ENCODE measurements at regions not wholly inside any gene's neighbourhood (a gene's known extent, or its start where the extent isn't known, plus 50 kb on each side); places are given as distances from the start of the nearest gene placed in this dataset.

DNA sequence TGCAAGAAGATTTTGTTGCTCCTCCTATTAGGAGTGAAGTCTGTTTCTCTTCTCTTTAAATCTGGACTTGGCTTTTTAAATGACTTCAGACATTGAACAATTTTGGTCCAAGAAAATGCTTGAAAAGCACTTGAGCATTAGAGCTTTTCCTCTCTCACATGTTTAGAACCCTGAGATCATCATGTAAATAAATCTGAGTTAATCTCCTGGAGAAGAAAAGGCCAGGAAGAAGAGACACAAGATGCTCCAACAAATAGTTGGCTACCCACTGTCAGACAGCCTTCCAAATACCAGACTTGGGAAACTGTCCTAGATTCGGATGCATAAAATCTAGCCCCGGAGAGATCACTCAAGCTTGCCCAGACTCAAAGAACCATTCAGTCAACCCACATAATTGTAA, 1353.1 kb upstream of the ADGRL4 start:
- intact Hi-C loops (cut with micrococcal nuclease; ENCODE audit: unreplicated experiment): no loop called here
- no peak overlapping the region for H3K4me3 ChIP-seq (ENCODE audit: low read depth, low read length, poor library complexity, severe bottlenecking)
- no peaks in the 10 kb centered on the region for H3K9me3 ChIP-seq (ENCODE audit: low read length)
- CTCF ChIA-PET (ENCODE audit: unreplicated experiment): no interaction called here
- POLR2A ChIA-PET: interaction anchor here (0.6 kb wide), 1 partner anchor 52 kb away, joined by 4 read pairs; no protein-coding TSS in a partner anchor
- no peaks in the 10 kb centered on the region for H3K79me2 ChIP-seq (ENCODE audit: insufficient read depth, low read depth, low read length)
- H3K4me1 ChIP-seq (ENCODE audit: insufficient read depth, low read length, poor library complexity, severe bottlenecking): no peaks in the 10 kb centered on the region
- no peaks in the 10 kb centered on the region for H4K20me1 ChIP-seq (ENCODE audit: insufficient read depth, low read length)
- H2AFZ ChIP-seq (ENCODE audit: low read length): no peak overlapping the region
- H3K36me3 ChIP-seq (ENCODE audit: insufficient read depth, low read length): no peaks in the 10 kb centered on the region
- BruUV-seq (replicated peaks): no TSS peak
- TF ChIP-seq, protein P1, sequence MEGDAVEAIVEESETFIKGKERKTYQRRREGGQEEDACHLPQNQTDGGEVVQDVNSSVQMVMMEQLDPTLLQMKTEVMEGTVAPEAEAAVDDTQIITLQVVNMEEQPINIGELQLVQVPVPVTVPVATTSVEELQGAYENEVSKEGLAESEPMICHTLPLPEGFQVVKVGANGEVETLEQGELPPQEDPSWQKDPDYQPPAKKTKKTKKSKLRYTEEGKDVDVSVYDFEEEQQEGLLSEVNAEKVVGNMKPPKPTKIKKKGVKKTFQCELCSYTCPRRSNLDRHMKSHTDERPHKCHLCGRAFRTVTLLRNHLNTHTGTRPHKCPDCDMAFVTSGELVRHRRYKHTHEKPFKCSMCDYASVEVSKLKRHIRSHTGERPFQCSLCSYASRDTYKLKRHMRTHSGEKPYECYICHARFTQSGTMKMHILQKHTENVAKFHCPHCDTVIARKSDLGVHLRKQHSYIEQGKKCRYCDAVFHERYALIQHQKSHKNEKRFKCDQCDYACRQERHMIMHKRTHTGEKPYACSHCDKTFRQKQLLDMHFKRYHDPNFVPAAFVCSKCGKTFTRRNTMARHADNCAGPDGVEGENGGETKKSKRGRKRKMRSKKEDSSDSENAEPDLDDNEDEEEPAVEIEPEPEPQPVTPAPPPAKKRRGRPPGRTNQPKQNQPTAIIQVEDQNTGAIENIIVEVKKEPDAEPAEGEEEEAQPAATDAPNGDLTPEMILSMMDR (conservative IDR thresholded peaks at IDR 0.05; ENCODE audit: low read length): no peak
- no peak for TF ChIP-seq EZH2phosphoT487 (IDR thresholded peaks at IDR 0.05; ENCODE audit: borderline replicate concordance, low read depth, low read length)
- no peak overlapping the region for H3K27ac ChIP-seq (ENCODE audit: low read depth, low read length, poor library complexity, severe bottlenecking)
- no peak overlapping the region for H3K4me2 ChIP-seq (ENCODE audit: low read length)
- H3K9me2 ChIP-seq (ENCODE audit: insufficient read depth, low read length): no peaks in the 10 kb centered on the region
- DNase-seq (ENCODE audit: low spot score): no peak

DNA sequence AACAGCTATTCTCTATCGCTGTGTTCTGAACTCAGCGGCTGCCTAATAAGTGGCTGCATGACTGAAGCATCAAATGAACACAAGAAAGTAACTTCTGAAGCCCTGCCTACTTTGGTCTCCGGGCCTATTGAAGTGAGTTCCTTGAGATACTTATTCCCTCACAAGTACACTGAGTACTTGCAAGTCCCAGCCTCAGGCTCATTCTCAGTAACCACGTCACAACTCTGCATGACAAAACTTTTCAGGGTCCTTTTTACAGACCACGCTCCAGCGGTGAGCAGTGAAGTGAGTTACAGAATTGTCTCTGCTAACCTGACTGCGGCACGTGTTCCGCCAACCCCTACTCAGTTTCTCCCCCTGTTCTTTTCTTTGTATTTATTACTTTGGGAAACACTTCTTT, 1342.7 kb upstream of the ADGRL4 start:
- intact Hi-C loops (cut with micrococcal nuclease; ENCODE audit: unreplicated experiment): no loop called here
- Histone ChIP-seq H3K27ac (ENCODE audit: low read depth, low read length, poor library complexity, severe bottlenecking) (no peak overlapping the region), H3K79me2 (ENCODE audit: insufficient read depth, low read depth, low read length) (no peaks in the 10 kb centered on the region), H2AFZ (ENCODE audit: low read length) (no peak overlapping the region), H3K4me2 (ENCODE audit: low read length) (no peak overlapping the region), H4K20me1 (ENCODE audit: insufficient read depth, low read length) (no peaks in the 10 kb centered on the region), H3K9me2 (ENCODE audit: insufficient read depth, low read length) (no peaks in the 10 kb centered on the region), H3K4me1 (ENCODE audit: insufficient read depth, low read length, poor library complexity, severe bottlenecking) (no peaks in the 10 kb centered on the region), H3K9me3 (ENCODE audit: low read length) (no peaks in the 10 kb centered on the region), H3K36me3 (ENCODE audit: insufficient read depth, low read length) (no peaks in the 10 kb centered on the region), H3K4me3 (ENCODE audit: low read depth, low read length, poor library complexity, severe bottlenecking) (no peak overlapping the region)
- DNase-seq (ENCODE audit: low spot score): no peak
- BruUV-seq (replicated peaks): no TSS peak
- POLR2A ChIA-PET: no interaction called here
- no peak for TF ChIP-seq EZH2phosphoT487 (IDR thresholded peaks at IDR 0.05; ENCODE audit: borderline replicate concordance, low read depth, low read length)
- CTCF ChIA-PET (ENCODE audit: unreplicated experiment): no interaction called here

DNA sequence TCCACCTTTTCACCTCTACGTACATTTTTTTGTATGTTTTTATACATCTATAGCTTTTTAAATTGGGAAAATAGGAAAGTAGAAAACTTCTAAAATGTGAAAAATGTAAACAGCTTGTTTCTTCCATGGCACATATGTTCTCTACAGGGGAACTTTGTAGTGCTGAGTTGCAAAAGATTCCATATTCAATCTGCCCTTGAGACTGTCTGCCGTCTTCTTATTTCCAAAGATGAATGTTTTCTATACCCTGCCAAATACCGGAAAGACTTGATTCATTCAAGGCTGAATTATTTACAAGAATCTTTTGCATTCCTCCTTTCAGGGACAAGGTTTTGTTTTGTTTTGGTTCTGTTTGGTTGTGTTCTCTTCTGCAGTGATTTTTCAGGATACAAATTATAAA, 1334.5 kb upstream of the ADGRL4 start:
- Histone ChIP-seq H2AFZ (ENCODE audit: low read length) (no peak overlapping the region), H3K4me3 (ENCODE audit: low read depth, low read length, poor library complexity, severe bottlenecking) (no peak overlapping the region), H4K20me1 (ENCODE audit: insufficient read depth, low read length) (no peaks in the 10 kb centered on the region), H3K9me2 (ENCODE audit: insufficient read depth, low read length) (no peaks in the 10 kb centered on the region), H3K36me3 (ENCODE audit: insufficient read depth, low read length) (no peaks in the 10 kb centered on the region), H3K4me2 (ENCODE audit: low read length) (no peak overlapping the region), H3K79me2 (ENCODE audit: insufficient read depth, low read depth, low read length) (no peaks in the 10 kb centered on the region), H3K4me1 (ENCODE audit: insufficient read depth, low read length, poor library complexity, severe bottlenecking) (no peaks in the 10 kb centered on the region), H3K9me3 (ENCODE audit: low read length) (no peaks in the 10 kb centered on the region), H3K27ac (ENCODE audit: low read depth, low read length, poor library complexity, severe bottlenecking) (no peak overlapping the region)
- intact Hi-C loops (cut with micrococcal nuclease; ENCODE audit: unreplicated experiment): no loop called here
- BruUV-seq (replicated peaks): no TSS peak
- ChIA-PET POLR2A (no interaction called here), CTCF (ENCODE audit: unreplicated experiment) (no interaction called here)
- no peak for DNase-seq (ENCODE audit: low spot score)
- TF ChIP-seq, protein P1 (conservative IDR thresholded peaks at IDR 0.05; ENCODE audit: low read length): no peak
- TF ChIP-seq EZH2phosphoT487 (IDR thresholded peaks at IDR 0.05; ENCODE audit: borderline replicate concordance, low read depth, low read length): no peak
